ENCODE measurements at regions not wholly inside any gene's neighbourhood (a gene's known extent, or its start where the extent isn't known, plus 50 kb on each side); places are given as distances from the start of the nearest gene placed in this dataset.

- no peak for TF ChIP-seq CTCF (IDR thresholded peaks at IDR 0.05 in 8 of 11, conservative IDR thresholded peaks at IDR 0.05 in 3 of 11)
- TF ChIP-seq POLR2A (IDR thresholded peaks at IDR 0.05): no peak
- TF ChIP-seq POLR2AphosphoS5 (IDR thresholded peaks at IDR 0.05): no peak
These were observed 1387.1 kb upstream of the TMEM132C start for GRCh38 chr12:126879842-126880241.
